ENCODE measurements at regions not wholly inside any gene's neighbourhood (a gene's known extent, or its start where the extent isn't known, plus 50 kb on each side); places are given as distances from the start of the nearest gene placed in this dataset.

- DNase-seq, result peak; percentile 62
Observed at GRCh38 chr11:92276773-92277172, 52.2 kb downstream of the FAT3 start.

- peak; percentile 41 for DNase-seq
Observed at GRCh38 chr11:92277871-92278270, 53.3 kb downstream of the FAT3 start.

DNA sequence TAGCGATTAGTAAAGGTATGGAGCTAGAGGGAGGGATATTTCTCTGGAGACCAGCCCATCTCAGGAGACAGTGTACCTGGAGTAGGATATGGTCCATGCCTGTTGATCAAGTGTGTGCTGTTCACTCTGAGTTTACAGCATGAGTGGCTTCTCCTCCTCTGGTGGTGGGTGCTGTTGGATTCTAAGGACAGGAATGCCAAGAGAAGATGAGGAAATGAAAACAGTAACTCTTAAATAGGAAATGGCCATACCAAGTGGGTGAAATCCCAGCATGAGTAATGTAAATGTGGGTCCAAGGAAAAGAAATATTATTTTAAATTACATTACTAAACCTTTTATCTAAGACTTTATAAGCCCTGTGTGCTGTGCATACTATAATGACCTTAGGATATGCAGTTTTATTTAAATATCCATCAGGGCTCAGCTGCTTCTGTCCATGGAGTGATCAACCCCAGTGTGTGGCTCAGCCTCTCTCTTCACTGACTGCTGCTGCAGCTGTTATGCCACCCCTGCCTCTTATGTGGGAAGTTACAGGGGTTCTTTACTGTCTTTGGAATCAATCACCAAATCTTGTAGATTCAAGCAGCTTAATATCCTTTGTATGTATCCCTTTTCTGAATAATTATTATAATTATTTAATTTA lies 54.3 kb downstream of the FAT3 start:
- no peak for DNase-seq

DNA sequence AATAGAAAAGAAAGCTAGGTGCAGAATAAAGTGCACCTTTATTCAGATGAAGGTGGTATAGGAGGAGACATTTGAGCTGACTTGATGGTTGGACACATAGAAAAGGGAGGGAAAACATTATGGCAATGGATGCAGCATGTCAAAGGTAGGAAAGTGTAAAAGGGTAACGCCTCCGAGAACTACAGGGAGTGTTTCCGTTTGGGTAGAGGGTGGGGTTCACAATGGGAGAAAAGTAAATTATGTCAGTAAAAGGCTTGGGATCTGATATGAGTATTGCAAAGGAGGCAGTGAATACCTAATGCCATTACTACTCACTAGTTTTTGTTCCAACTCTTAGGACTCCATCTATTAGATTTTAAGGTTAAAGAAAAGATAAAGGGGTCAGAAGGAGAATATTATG lies 59.5 kb downstream of the FAT3 start:
- DNase-seq, result no peak

DNA sequence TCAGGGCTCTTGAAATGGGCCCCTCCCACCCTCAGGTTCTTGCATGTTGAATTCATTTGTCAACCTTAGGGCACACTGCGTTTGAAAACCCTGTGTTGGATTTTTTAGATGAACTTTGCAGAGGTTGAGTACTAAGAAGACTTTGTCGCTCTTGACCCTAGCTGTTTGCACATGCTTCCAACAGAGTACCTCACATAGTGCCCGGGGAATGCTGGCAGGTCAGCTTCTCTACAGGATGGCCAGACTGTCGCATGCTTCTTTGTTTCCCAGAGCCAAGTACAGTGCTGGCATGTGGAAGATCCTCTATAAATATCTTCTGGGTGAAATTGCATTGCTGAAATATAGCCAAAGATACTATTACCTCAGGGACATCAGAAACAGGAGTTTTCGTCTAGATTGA lies 59.9 kb downstream of the FAT3 start:
- no peak for DNase-seq

- DNase-seq, result no peak
Observed at GRCh38 chr11:92285776-92286175, 61.2 kb downstream of the FAT3 start.

- DNase-seq, result no peak
Observed at GRCh38 chr11:92286709-92287108, 62.1 kb downstream of the FAT3 start.

GRCh38 chr11:92295175-92296137 lies 70.8 kb downstream of the FAT3 start:
- DNase-seq, result peak; percentile 76

DNA sequence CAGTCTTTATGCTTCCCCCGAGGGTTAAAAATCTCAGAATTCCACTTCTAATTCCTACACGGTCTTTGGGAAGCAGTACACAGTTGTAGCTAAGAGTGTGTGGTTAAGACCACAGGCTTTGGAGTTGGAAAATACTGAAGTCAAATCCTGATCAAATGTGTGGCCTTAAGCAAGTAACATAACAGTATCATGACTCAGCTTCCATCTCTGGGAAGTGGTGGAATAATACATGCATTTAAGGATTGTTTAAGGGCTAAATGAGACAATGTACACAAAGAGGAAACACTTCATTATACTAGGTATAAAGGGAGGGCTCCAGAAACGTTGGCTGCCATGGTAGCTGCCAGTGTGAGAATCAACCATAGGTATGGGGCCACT lies 71.5 kb downstream of the FAT3 start:
- peak; percentile 91 for DNase-seq

DNA sequence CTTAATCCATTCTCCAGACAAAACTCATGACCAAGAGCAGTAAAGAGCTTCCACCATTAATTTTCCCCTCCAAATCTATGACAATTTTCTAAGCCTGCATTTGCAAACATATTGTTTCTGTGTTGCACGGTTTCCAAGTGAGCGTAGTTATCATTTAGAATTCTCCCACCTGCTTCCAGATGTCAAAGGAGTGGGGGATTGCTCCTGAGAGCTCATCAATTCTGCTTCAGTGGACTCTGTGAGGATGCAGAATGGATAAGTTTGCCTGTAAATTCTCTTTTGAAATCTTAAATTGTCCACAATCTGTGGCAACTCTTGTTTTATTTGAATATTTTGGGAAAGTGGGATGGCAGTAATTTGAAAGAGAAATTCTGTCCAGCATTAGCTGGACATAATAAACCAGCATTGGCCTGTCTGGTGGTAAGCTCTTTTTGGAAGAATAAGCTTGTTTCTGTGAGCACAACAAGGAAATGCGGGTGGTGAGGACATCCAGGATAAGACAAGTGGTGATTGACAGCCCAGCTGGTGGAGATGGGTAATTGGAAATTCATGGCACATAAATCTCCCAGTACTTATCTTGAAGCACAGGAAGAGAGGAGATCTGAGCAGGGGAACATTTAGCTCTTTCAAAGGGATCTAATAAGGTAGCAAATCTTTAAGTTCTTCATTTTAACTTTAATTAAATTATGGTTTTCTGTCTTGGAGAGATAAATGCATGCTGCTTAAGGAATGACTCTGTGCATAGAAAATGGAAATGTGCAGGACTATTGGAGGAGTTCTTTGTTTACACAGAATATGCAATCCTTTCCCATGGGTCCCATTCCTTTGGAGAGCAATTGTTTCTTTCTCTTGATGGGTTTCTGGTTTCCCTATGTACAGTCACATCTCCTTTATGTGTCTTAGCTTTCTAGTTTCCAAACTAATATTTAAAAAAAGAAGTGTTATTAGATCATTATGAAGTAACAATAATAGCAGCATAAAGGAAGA lies 73.2 kb downstream of the FAT3 start:
- peak; percentile 28 for DNase-seq

DNA sequence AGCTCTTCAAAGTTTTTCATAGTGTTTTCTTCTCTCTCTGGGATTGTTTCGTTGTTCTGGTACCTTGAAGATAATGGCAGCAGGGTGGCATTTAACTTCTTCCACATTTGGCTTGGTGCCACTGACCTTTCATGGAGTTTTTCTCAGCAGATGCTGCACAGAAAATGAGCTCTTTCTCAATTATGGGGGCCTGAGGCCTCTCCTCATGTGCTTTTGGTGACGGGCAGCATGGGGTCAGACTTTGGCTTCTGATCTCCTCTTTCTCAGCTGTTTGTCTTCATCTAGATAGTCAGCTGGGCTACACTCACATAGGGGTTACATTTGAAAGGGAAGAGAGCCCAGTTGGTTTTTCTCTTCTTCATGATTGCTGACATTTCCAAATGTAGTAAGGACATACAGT lies 76.3 kb downstream of the FAT3 start:
- DNase-seq, result no peak

DNA sequence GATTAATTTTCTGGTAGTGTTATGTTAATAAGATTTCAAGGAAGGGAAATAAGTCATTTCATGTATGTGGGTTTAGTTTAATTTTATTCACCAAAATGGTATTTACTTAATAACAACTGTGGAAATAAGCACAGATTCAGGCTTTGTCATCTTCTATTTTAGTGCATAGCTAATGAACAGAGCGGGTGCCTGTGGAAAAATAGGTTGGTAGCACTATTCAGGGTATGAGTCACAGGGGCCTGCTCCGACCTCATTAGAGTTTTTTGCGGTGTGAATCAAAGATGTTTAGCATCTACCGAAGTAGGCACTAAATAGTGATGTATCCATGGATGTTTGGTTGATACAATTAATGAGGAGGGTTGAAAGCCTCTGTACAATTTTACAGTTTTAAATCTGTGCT lies 78.2 kb downstream of the FAT3 start:
- DNase-seq, result peak; percentile 76

GRCh38 chr11:92304271-92304670 lies 79.7 kb downstream of the FAT3 start:
- no peak for DNase-seq

DNA sequence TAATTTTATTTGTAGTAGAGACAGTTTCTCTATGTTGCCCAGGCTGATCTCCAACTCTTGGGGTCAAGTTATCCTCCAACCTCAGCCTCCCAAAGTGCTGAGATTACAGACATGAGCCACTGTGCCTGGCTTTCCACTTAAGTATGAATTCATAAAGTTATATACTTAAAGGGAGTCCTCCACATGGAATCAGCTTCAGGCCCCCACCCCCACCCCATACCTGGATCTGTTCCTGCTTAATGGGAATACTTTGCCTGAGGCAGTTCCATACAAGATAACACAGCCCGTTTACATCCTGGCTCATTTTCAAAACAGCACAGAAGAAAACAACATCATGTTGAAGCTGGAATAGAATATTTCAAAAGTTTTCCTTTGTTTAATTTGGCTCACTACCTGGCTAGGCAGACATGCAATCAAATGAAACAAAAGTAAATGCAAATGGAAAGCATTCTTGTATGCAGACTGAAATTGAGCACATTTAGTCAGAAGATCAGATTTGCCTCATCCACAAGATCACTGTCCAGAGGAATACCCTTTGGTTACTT lies 82.4 kb downstream of the FAT3 start:
- no peak for DNase-seq

GRCh38 chr11:92308366-92308765 lies 83.7 kb downstream of the FAT3 start:
- no peak for DNase-seq

DNA sequence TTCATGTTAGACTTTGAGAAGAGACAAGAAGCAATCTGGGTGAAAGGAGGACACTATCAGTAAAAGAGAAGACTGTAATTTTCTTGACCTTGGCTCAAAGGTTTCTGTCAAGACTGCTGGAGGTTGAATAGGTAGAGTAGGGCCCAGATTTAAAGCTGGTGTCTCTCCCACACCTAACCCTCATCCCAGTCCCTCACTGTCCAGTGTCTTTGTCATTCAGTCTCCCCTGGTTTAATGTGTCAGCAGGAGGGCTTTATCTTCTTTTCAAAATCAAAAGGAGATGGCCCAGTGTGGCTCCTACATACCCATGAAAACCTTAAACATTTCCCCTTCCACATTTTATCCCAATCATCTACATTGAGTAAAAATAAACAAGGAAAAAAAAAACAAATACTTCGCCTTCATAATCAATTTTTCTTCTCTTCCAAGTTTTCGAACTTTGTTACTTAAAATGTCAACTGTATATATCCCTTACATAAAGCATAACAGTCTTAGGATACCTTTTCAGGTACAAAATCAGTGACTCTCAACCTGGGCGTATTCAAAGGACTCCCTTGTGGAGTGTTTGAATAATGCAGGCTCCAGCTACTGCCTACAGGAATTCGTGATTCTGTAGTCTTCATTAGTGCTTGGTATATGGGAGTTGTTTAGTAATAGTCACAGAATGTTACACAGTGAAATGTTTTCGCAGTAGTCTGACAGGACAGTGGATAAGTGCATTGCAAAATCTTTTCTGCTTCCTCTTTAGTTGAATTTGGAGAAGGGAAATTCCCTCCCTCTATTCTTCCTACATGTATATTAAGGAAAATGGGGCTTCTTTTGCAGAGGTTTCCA lies 87.2 kb downstream of the FAT3 start:
- no peak for DNase-seq

DNA sequence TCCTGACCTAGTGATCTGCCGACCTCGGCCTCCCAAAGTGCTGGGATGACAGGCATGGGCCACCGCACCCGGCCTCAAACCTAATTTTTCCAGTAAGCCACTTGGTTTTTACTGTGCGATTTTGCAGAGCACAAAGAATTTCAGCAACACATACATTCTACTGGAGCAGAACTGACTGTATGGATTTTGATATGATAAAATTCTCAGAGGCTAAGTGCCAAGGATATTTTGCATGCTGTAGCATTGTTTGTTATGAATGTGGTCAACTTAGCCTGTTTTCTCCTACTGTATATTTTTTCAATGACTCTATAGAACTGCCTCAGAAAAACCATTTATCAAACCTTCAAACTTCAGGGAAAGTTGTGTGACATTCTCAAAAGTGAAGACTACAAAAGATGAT lies 89.2 kb downstream of the FAT3 start:
- no peak for DNase-seq

DNA sequence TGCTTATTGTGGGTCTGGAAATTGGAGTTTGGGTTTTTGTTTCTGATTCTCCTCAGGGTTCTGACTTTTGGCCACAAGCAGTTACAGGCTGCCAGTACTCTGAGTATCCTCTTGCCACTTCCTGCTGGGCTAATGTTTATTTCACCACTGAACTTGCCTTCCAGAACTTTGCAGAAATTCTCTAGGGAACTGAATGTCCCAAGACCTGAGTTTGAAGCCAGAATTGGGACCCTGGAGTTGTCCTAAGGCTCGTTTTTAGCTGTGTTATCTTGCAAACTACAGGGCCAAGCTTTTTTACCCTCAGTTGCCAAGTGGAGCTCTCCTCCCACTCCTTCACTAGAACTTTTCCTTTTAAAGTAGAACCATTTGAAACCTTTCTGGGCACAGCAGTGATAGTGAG lies 89.9 kb downstream of the FAT3 start:
- DNase-seq, result no peak

DNA sequence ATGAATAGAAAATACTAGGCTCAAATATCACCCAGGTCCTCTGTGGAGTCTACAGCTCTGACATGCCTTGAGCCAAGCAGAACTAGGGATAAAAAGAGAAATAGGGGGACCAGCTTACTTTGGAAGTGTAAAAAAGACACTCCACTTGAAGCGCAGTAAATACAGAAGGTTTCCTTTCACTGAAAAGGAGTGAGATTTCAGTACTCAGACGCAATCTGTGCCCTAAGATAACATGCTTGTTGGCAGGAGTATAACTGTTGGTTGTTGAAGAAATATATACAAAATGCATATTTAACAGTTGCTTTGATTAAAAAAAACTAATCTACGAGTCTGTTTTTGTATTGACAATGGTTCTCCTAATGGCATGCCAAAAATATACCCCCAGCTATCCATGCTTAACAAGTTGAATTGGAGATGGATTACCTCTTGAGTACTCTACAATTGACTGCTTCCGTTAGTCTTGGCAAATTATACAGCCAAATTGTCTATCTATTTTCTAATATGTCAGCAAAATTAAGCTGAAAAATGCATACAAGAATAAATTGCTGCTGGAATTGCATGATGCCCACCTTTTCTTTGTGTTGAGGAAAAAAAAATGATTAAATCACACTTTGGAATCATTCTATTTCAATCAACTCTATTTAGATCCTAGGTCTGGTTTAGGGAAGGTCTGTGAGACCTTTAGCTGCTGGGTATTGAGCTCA lies 91.6 kb downstream of the FAT3 start:
- DNase-seq, result no peak

DNA sequence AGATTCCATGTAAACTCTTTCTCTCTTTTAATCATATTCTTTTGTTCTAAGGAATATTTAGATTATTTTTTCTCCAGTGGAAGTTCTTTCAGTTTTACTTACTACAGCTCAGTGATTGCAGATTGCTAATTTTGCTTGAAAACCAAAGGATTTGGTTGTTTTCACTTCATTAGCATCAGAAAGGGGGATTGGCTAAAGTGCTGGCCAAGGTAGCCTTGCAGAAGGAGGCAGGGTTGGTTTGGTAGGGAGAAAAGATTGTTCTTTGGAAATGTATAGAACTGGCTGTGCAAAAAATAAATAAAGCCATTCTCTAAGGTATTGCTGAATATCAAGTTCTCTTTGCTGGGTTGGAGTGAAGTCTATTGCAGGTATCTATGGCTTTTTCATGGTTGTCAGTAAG lies 92.6 kb downstream of the FAT3 start:
- DNase-seq, result no peak

- DNase-seq, result no peak
Observed at GRCh38 chr11:92317721-92318120, 93.1 kb downstream of the FAT3 start.

Measured in fibroblast of skin of right quadriceps (primary cell).